ENCODE measurements at regions not wholly inside any gene's neighbourhood (a gene's known extent, or its start where the extent isn't known, plus 50 kb on each side); places are given as distances from the start of the nearest gene placed in this dataset.

GRCh38 chr14:97785495-97785894 lies 988.3 kb downstream of the VRK1 start:
- TF ChIP-seq CTCF (IDR thresholded peaks at IDR 0.05), result no peak
- no peak for TF ChIP-seq ZFX (IDR thresholded peaks at IDR 0.05; ENCODE audit: borderline replicate concordance)
